Uterus (tissue), 2 donors: ENCODE measurements at regions not wholly inside any gene's neighbourhood (a gene's known extent, or its start where the extent isn't known, plus 50 kb on each side); places are given as distances from the start of the nearest gene placed in this dataset.

Experiments used
- POLR2A ChIP-seq, 2 donors: fragments of 450-650 bp; IDR thresholded peaks; one replicate each; pipeline ENCODE4 v1.6.1; 2016; ENCODE audit warnings: antibody characterized with exemption in 2 of 2, mild to moderate bottlenecking in 1 of 2, moderate library complexity in 1 of 2
- TF ChIP-seq, protein P1 (sequence below), 4 experiments: fragments of 200-600 bp in 2 of 4; fragments of 450-650 bp in 2 of 4; sonication (generic) in 2 of 4; IDR thresholded peaks; one replicate each; pipeline ENCODE4 v1.5.1; 2016 to 2019; ENCODE audit warnings: antibody characterized with exemption in 4 of 4, mild to moderate bottlenecking in 2 of 4, moderate library complexity in 1 of 4

DNA sequence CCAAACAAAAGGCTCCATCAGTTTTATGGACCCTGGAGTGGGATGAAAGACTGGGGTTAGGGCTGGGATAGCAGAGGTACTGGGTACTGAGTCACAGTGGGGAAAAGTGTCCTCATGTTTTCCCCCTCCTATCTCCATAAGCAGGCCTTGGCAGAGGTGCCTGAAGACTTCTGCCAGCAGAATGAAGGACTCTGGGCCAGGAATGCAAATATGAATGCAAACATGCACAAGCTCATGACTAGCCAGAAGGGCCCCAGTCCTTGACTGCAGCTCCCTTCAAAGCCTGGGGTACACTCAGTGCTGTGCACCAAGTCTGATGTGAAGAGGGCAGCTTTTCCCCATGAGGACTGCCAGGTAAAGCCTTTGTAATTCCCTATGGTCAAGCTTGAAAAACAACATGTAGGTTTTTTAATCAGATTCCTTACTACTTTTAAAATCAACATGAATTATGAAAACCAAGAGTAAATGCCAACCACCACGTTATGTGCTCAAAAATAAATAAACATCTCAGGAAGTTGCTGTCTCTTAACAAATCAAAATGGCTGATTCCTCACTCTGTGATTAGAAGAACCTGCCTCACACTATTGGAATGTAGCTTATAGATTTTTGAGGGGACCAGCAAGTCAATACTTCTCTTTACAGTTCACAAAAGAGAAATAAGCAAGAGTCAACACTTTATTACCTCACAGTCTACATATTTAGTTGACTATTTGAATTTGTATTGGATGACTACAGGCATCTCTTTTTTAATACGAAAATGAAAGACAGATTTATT lies 1512.0 kb downstream of the ARAP2 start:
- TF ChIP-seq, protein P1, sequence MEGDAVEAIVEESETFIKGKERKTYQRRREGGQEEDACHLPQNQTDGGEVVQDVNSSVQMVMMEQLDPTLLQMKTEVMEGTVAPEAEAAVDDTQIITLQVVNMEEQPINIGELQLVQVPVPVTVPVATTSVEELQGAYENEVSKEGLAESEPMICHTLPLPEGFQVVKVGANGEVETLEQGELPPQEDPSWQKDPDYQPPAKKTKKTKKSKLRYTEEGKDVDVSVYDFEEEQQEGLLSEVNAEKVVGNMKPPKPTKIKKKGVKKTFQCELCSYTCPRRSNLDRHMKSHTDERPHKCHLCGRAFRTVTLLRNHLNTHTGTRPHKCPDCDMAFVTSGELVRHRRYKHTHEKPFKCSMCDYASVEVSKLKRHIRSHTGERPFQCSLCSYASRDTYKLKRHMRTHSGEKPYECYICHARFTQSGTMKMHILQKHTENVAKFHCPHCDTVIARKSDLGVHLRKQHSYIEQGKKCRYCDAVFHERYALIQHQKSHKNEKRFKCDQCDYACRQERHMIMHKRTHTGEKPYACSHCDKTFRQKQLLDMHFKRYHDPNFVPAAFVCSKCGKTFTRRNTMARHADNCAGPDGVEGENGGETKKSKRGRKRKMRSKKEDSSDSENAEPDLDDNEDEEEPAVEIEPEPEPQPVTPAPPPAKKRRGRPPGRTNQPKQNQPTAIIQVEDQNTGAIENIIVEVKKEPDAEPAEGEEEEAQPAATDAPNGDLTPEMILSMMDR (IDR thresholded peaks at IDR 0.05): no peak
- TF ChIP-seq POLR2A (IDR thresholded peaks at IDR 0.05): no peak
